ENCODE measurements at regions not wholly inside any gene's neighbourhood (a gene's known extent, or its start where the extent isn't known, plus 50 kb on each side); places are given as distances from the start of the nearest gene placed in this dataset.
"Not testable (repeated sequence)": the region's sequence is repeated elsewhere in the genome, so short reads cannot be mapped to it uniquely, and the experiment has no call there.

GRCh38 chr6:93835451-93836145 is 416.2 kb upstream of the EPHA7 start:
- not testable (repeated sequence) for TF ChIP-seq CTCF (conservative IDR thresholded peaks at IDR 0.05 in 1 of 2, IDR thresholded peaks at IDR 0.05 in 1 of 2; ENCODE audit: low read depth in 1 of 2, low read length in 2 of 2); EZH2 (IDR thresholded peaks at IDR 0.05; ENCODE audit: low read length, missing control alignments)
